BE2C (cell line): ENCODE measurements at regions not wholly inside any gene's neighbourhood (a gene's known extent, or its start where the extent isn't known, plus 50 kb on each side); places are given as distances from the start of the nearest gene placed in this dataset.

ENCODE experiments used
- DNase-seq: peaks from one replicate; pipeline ENCODE4 v3.0.0-alpha.2; 2020
- H3K27me3 ChIP-seq: fragments of 250-450 bp; sonication (Bioruptor Pico); 2 replicates; pipeline ENCODE4 v1.5.1; 2020; ENCODE audit warnings: mild to moderate bottlenecking
- H3K36me3 ChIP-seq: fragments of 250-450 bp; sonication (Bioruptor Pico); 2 replicates; pipeline ENCODE4 v1.5.1; 2020; ENCODE audit warnings: mild to moderate bottlenecking
- H3K4me1 ChIP-seq: fragments of 250-450 bp; sonication (Bioruptor Pico); 2 replicates; pipeline ENCODE4 v1.5.1; 2020
- H3K4me3 ChIP-seq: 2 replicates; pipeline ENCODE4 v1.5.1; 2011; ENCODE audit warnings: low read depth, low read length
- H3K9me3 ChIP-seq: fragments of 250-450 bp; sonication (Bioruptor Pico); 2 replicates; pipeline ENCODE4 v1.5.1; 2020
- CTCF ChIP-seq: IDR thresholded peaks from 2 replicates; pipeline ENCODE4 v1.5.1; 2012; ENCODE audit warnings: mild to moderate bottlenecking, low read depth, low read length

GRCh38 chr10:63919575-63920279 is 398.5 kb downstream of the REEP3 start:
- H3K27me3 ChIP-seq = no peaks in the 10 kb centered on the region
- no peak for DNase-seq
- no peaks in the 10 kb centered on the region for H3K36me3 ChIP-seq
- H3K9me3 ChIP-seq = no peaks in the 10 kb centered on the region
- TF ChIP-seq CTCF = no peak
- no peak overlapping the region for H3K4me3 ChIP-seq
- H3K4me1 ChIP-seq = peaks cover 17% of the 10 kb centered on the region

- Histone ChIP-seq H3K27me3 (no peaks in the 10 kb centered on the region), H3K36me3 (no peaks in the 10 kb centered on the region), H3K4me3 (no peak overlapping the region), H3K9me3 (no peaks in the 10 kb centered on the region), H3K4me1 (peaks cover 17% of the 10 kb centered on the region)
- no peak for DNase-seq
- TF ChIP-seq CTCF = no peak
Observed at GRCh38 chr10:63920926-63921325, 399.7 kb downstream of the REEP3 start.

GRCh38 chr10:63921908-63922467 is 400.8 kb downstream of the REEP3 start:
- DNase-seq = no peak
- peaks cover 17% of the 10 kb centered on the region for H3K4me1 ChIP-seq
- H3K9me3 ChIP-seq = no peaks in the 10 kb centered on the region
- no peaks in the 10 kb centered on the region for H3K27me3 ChIP-seq
- TF ChIP-seq CTCF = no peak
- H3K4me3 ChIP-seq = no peak overlapping the region
- no peaks in the 10 kb centered on the region for H3K36me3 ChIP-seq

- DNase-seq = no peak
Observed at GRCh38 chr10:63922468-63923284, 401.5 kb downstream of the REEP3 start.

GRCh38 chr10:63929831-63930467 is 408.7 kb downstream of the REEP3 start:
- no peak overlapping the region for H3K4me3 ChIP-seq
- no peak for TF ChIP-seq CTCF
- H3K9me3 ChIP-seq = no peaks in the 10 kb centered on the region
- peak; percentile 87 for DNase-seq
- H3K27me3 ChIP-seq = no peaks in the 10 kb centered on the region
- peaks cover 25% of the 10 kb centered on the region for H3K4me1 ChIP-seq
- no peaks in the 10 kb centered on the region for H3K36me3 ChIP-seq

More at GRCh38 chr10:63922468-63923284, 401.5 kb downstream of the REEP3 start:
- Histone ChIP-seq H3K27me3 (no peaks in the 10 kb centered on the region), H3K36me3 (no peaks in the 10 kb centered on the region), H3K4me1 (peaks cover 11% of the 10 kb centered on the region), H3K9me3 (no peaks in the 10 kb centered on the region), H3K4me3 (no peak overlapping the region)
- TF ChIP-seq CTCF = no peak
